K562 (cell line): ENCODE measurements at regions not wholly inside any gene's neighbourhood (a gene's known extent, or its start where the extent isn't known, plus 50 kb on each side); places are given as distances from the start of the nearest gene placed in this dataset.

ENCODE experiments used
- ATAC-seq: fragments of 200-7000 bp; cut with Tn5 transposase; 3 replicates; pipeline ENCODE4 v1.9.1; 2020; ENCODE audit warnings: moderate library complexity
- BruUV-seq: library from RNA; stranded (reverse); fragments of 400-500 nt; replicated peaks from 2 replicates; lab custom pipeline; 2021; lab: Mats Ljungman, UMichigan
- CTCF ChIA-PET: fragments of 300-600 bp; formaldehyde crosslinking; extraction: SDS; loops from one replicate; lab custom pipeline; 2021; ENCODE audit warnings: low intra/inter-chr PET ratio; lab: Yijun Ruan, JAX
- POLR2A ChIA-PET: fragments of 300-600, 350-650 bp; sonication (Branson Sonifier 250); formaldehyde crosslinking; extraction: SDS; loops from one replicate; lab custom pipeline; 2021; ENCODE audit warnings: antibody characterized with exemption, inconsistent platforms; lab: Yijun Ruan, JAX
- DNase-seq, 4 experiments: peaks; one replicate each; pipeline versions ENCODE4 v3.0.0 to v3.0.0-alpha.2; 2011 to 2018; ENCODE audit warnings: low spot score in 3 of 4, mixed read lengths in 3 of 4; ENCODE audit errors: extremely low read depth in 1 of 4
- FAIRE-seq: peaks from 2 replicates; lab custom pipeline; 2011; peaks lifted over from hg19 to GRCh38; lab: Jason Lieb, UNC
- H2AFZ ChIP-seq: 2 replicates; pipeline ENCODE4 v1.6.0; 2011; ENCODE audit warnings: low read depth, low read length, control low read depth, inconsistent platforms
- H3K27ac ChIP-seq: fragments of 200-600 bp; 3 replicates; pipeline ENCODE4 v1.8.0; 2011; ENCODE audit warnings: low read depth, mild to moderate bottlenecking, control low read depth, inconsistent platforms, low read length, moderate library complexity, mixed read lengths; ENCODE audit errors: extremely low read depth
- H3K27me3 ChIP-seq, 2 experiments: fragments of 300-600 bp in 1 of 2; 2 replicates in 1 of 2; 3 replicates in 1 of 2; pipeline versions ENCODE4 v1.6.0 to v1.8.0; 2011; ENCODE audit warnings: inconsistent platforms in 2 of 2, low read length in 2 of 2, mild to moderate bottlenecking in 1 of 2, mixed read lengths in 1 of 2, moderate library complexity in 1 of 2; ENCODE audit not compliant: control insufficient read depth in 2 of 2, insufficient read depth in 2 of 2
- H3K36me3 ChIP-seq: fragments of 300-600 bp; 3 replicates; pipeline ENCODE4 v1.8.0; 2011; ENCODE audit warnings: mild to moderate bottlenecking, low read length, inconsistent platforms; ENCODE audit not compliant: control insufficient read depth, insufficient read depth
- H3K4me1 ChIP-seq, 2 experiments: fragments of 200-600 bp in 1 of 2; replicated peaks in 1 of 2; 2 replicates in 1 of 2; 3 replicates in 1 of 2; pipeline versions ENCODE4 v1.5.1 to v1.8.0; 2011; ENCODE audit warnings: inconsistent platforms in 2 of 2, low read length in 2 of 2, mild to moderate bottlenecking in 1 of 2, mixed read lengths in 1 of 2, moderate library complexity in 1 of 2; ENCODE audit not compliant: control insufficient read depth in 2 of 2, insufficient read depth in 2 of 2
- H3K4me2 ChIP-seq: 2 replicates; pipeline ENCODE4 v1.6.1; 2011; ENCODE audit warnings: low read length, control low read depth, inconsistent platforms, mixed read lengths; ENCODE audit not compliant: insufficient read depth
- H3K4me3 ChIP-seq: fragments of 200-600 bp; sonication (generic), shearing (Covaris generic); 2 replicates; pipeline ENCODE4 v1.5.1; 2016; ENCODE audit warnings: control low read depth, inconsistent platforms
- H3K79me2 ChIP-seq: fragments of 200-600 bp; 3 replicates; pipeline ENCODE4 v1.8.0; 2011; ENCODE audit warnings: low read length, inconsistent platforms; ENCODE audit not compliant: control insufficient read depth, insufficient read depth
- H3K9ac ChIP-seq, 2 experiments: 2 replicates each; pipeline versions ENCODE4 v1.6.0 to v1.6.1; 2011; ENCODE audit warnings: low read depth in 2 of 2, low read length in 2 of 2, control low read depth in 1 of 2, inconsistent platforms in 1 of 2, mild to moderate bottlenecking in 1 of 2, mixed read lengths in 1 of 2; ENCODE audit not compliant: insufficient read depth in 1 of 2
- H3K9me1 ChIP-seq: one replicate; pipeline ENCODE4 v1.6.0; 2011; ENCODE audit warnings: inconsistent platforms, mild to moderate bottlenecking, low read length, moderate library complexity; ENCODE audit not compliant: control insufficient read depth, insufficient read depth
- H3K9me3 ChIP-seq: replicated peaks from 2 replicates; pipeline ENCODE4 v1.5.1; 2011; ENCODE audit warnings: low read depth, low read length, inconsistent platforms; ENCODE audit not compliant: control insufficient read depth, insufficient read depth
- H4K20me1 ChIP-seq: replicated peaks from 2 replicates; pipeline ENCODE4 v1.6.1; 2011; ENCODE audit warnings: low read length, inconsistent platforms, mixed read lengths; ENCODE audit not compliant: control insufficient read depth, insufficient read depth
- GABPA ChIP-seq: fragments of 200-800 bp; sonication (Bioruptor generic); conservative IDR thresholded peaks from 2 replicates; pipeline ENCODE4 v1.6.1; 2016; ENCODE audit warnings: low read depth, missing genetic modification characterization, missing compliant biosample characterization
- GTF2E2 ChIP-seq: fragments of 200-800 bp; sonication (Bioruptor generic); IDR thresholded peaks from 2 replicates; pipeline ENCODE4 v1.6.1; 2016; ENCODE audit warnings: missing genetic modification characterization, missing compliant biosample characterization
- KLF13 ChIP-seq: fragments of 450-650 bp; IDR thresholded peaks from 2 replicates; pipeline ENCODE4 v1.6.1; 2016; ENCODE audit warnings: missing genetic modification characterization, low read depth, mild to moderate bottlenecking, missing compliant biosample characterization, moderate library complexity, borderline replicate concordance
- SLC30A9 ChIP-seq: fragments of 250-450 bp; sonication (Bioruptor Pico); IDR thresholded peaks from 2 replicates; pipeline ENCODE4 v1.8.0; 2022; ENCODE audit warnings: mild to moderate bottlenecking, moderate library complexity
- TCF3 ChIP-seq: sonication (generic); formaldehyde crosslinking; IDR thresholded peaks from 2 replicates; pipeline ENCODE4 v1.4.0; 2020; ENCODE audit warnings: mild to moderate bottlenecking, missing genetic modification reagents
- YY1 ChIP-seq, 3 experiments: IDR thresholded peaks; 2 replicates each; pipeline ENCODE4 v1.6.1; 2011; ENCODE audit warnings: low read length in 2 of 3, mild to moderate bottlenecking in 2 of 3, moderate library complexity in 2 of 3, borderline replicate concordance in 1 of 3, control low read depth in 1 of 3, low read depth in 1 of 3; ENCODE audit not compliant: insufficient read depth in 3 of 3, insufficient replicate concordance in 2 of 3, control insufficient read depth in 1 of 3, insufficient read length in 1 of 3; ENCODE audit errors: extremely low read depth in 1 of 3
- ZBED1 ChIP-seq: IDR thresholded peaks from 2 replicates; pipeline ENCODE4 v1.6.1; 2014
- ZNF274 ChIP-seq: IDR thresholded peaks from 2 replicates; pipeline ENCODE4 v1.6.1; 2011; ENCODE audit warnings: low read depth, mild to moderate bottlenecking, low read length, moderate library complexity, borderline replicate concordance
- ZNF561 ChIP-seq: fragments of 450-650 bp; formaldehyde crosslinking; conservative IDR thresholded peaks from 2 replicates; pipeline ENCODE4 v1.4.0; 2020; ENCODE audit warnings: mild to moderate bottlenecking, moderate library complexity
- WGBS: fragments of 100-300 bp; shearing (Covaris generic); methylation state at CpG from one replicate; pipeline ENCODE4 v1.1.6; 2016; ENCODE audit warnings: low coverage, mixed read lengths; ENCODE audit not compliant: insufficient coverage; ENCODE audit errors: missing lambda C conversion rate; 5-methylcytosine and 5-hydroxymethylcytosine counted together
- in situ Hi-C: fragments of 300-500 bp; cut with MboI; formaldehyde crosslinking; loops from 4 replicates; pipeline ENCODE4 v1.15.0; 2018; ENCODE audit warnings: inconsistent platforms, mixed read lengths
- intact Hi-C: fragments of 100-400 bp; cut with micrococcal nuclease; formaldehyde crosslinking; loops from 2 replicates; pipeline ENCODE4 v1.14.2; 2022
- TF ChIP-seq, protein P1 (sequence below), 2 experiments: fragments of 450-650 bp; IDR thresholded peaks; 2 replicates each; pipeline ENCODE4 v1.6.1; 2016

DNA sequence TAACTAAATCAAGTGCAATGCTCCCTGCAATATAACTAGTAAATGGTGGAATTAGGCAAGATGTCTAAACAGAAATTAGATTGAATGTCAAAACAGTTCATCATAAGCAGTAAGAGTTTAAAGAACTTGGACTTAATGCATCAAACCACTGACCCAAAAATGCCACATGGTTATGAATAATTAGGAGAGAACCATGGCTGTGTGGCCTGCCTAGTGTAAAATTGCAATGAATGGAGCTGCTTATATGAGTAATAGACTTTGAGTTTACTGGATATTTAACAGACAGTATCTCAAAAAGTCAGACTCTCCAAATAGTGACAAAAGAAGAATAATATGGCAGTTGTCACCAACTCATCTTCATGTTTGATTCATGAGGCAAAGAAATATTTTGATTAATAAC lies 101.6 kb upstream of the COL5A2 start (continued):
- no peak for TF ChIP-seq YY1 (IDR thresholded peaks at IDR 0.05; ENCODE audit: borderline replicate concordance in 1 of 3, control insufficient read depth in 1 of 3, extremely low read depth in 1 of 3, insufficient read depth in 3 of 3, insufficient read length in 1 of 3, insufficient replicate concordance in 2 of 3, low read depth in 1 of 3, low read length in 2 of 3)
- TF ChIP-seq GTF2E2 (tag), result no peak

DNA sequence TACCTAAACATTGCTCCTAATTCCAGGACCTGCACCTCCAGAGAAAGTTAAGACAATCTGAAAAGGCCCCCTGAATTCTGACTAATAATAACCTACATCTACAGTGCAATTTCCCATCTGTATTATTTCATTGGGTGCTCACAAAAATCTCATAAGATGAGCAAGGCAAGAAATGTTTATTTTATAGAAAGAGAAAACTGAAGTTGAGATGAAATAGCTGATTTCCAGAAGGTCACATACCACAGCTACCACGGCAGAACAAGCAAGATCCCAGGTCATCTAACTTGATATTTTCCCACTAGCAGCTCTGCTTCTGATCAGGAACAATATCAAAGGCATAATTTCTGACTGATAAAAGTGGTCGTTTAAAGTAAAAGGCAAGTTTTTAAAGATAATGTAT lies 105.8 kb upstream of the COL5A2 start:
- BruUV-seq, result no TSS peak
- no peak for ATAC-seq
- intact Hi-C loops (loop anchor here (5.0 kb wide), 2 partner anchors 193 to 763 kb away; no protein-coding TSS in a partner anchor), in situ Hi-C loops (no loop called here)
- no peaks in the 10 kb centered on the region for H3K9me1 ChIP-seq
- H4K20me1 ChIP-seq, result no peaks in the 10 kb centered on the region
- WGBS, result 0% methylated on average over 2 of the region's 2 CpGs
- no peak for DNase-seq
- no peak for TF ChIP-seq ZNF274
- no peak for TF ChIP-seq KLF13
- TF ChIP-seq, protein P1, sequence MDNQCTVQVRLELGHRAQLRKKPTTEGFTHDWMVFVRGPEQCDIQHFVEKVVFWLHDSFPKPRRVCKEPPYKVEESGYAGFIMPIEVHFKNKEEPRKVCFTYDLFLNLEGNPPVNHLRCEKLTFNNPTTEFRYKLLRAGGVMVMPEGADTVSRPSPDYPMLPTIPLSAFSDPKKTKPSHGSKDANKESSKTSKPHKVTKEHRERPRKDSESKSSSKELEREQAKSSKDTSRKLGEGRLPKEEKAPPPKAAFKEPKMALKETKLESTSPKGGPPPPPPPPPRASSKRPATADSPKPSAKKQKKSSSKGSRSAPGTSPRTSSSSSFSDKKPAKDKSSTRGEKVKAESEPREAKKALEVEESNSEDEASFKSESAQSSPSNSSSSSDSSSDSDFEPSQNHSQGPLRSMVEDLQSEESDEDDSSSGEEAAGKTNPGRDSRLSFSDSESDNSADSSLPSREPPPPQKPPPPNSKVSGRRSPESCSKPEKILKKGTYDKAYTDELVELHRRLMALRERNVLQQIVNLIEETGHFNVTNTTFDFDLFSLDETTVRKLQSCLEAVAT (IDR thresholded peaks at IDR 0.05), result no peak
- no peak for TF ChIP-seq TCF3 (CRISPR knock-in tag)
- TF ChIP-seq GABPA, result no peak
- TF ChIP-seq ZNF561 (CRISPR knock-in tag), result no peak
- TF ChIP-seq ZBED1, result no peak
- no peak for TF ChIP-seq SLC30A9 (CRISPR knock-in tag)
- no peaks in the 10 kb centered on the region for H3K79me2 ChIP-seq
- H3K4me3 ChIP-seq, result no peak overlapping the region
- no peaks in the 10 kb centered on the region for H3K36me3 ChIP-seq
- no peaks in the 10 kb centered on the region for H3K27me3 ChIP-seq
- no peak overlapping the region for H3K27ac ChIP-seq
- ChIA-PET CTCF (no interaction called here), POLR2A (no interaction called here)
- H3K4me1 ChIP-seq, result no peaks in the 10 kb centered on the region
- FAIRE-seq, result no peak
- H2AFZ ChIP-seq, result no peak overlapping the region
- H3K9me3 ChIP-seq, result no peaks in the 10 kb centered on the region
- no peak overlapping the region for H3K9ac ChIP-seq
- H3K4me2 ChIP-seq, result no peak overlapping the region
